Ishikawa (cell line): ENCODE measurements at regions not wholly inside any gene's neighbourhood (a gene's known extent, or its start where the extent isn't known, plus 50 kb on each side); places are given as distances from the start of the nearest gene placed in this dataset.

Experiments used
- CREB1 ChIP-seq: IDR thresholded peaks from 2 replicates; pipeline ENCODE4 v1.6.1; 2012; ENCODE audit warnings: low read depth
- EGR1 ChIP-seq: IDR thresholded peaks from 2 replicates; pipeline ENCODE4 v1.6.1; 2012
- EP300 ChIP-seq: IDR thresholded peaks from 2 replicates; pipeline ENCODE4 v1.6.1; 2012; ENCODE audit warnings: borderline replicate concordance
- MAX ChIP-seq: IDR thresholded peaks from 2 replicates; pipeline ENCODE4 v1.6.1; 2012
- REST ChIP-seq: IDR thresholded peaks from 2 replicates; pipeline ENCODE4 v1.6.1; 2012; ENCODE audit warnings: low read depth, mild to moderate bottlenecking
- TAF1 ChIP-seq: IDR thresholded peaks from 2 replicates; pipeline ENCODE4 v1.6.1; 2012; ENCODE audit warnings: low read depth, mild to moderate bottlenecking

GRCh38 chr5:56763182-56763581 lies 52.2 kb upstream of the MAP3K1 start:
- TF ChIP-seq CREB1, result no peak
- no peak for TF ChIP-seq EP300
- no peak for TF ChIP-seq REST
- TF ChIP-seq MAX, result no peak
- no peak for TF ChIP-seq TAF1
- TF ChIP-seq EGR1, result no peak
